ENCODE measurements at regions not wholly inside any gene's neighbourhood (a gene's known extent, or its start where the extent isn't known, plus 50 kb on each side); places are given as distances from the start of the nearest gene placed in this dataset.

GRCh38 chr1:199946305-199947155 is 81.0 kb upstream of the NR5A2 start:
- TF ChIP-seq CTCF (IDR thresholded peaks at IDR 0.05; ENCODE audit: low read depth, low read length) (no peak), EZH2phosphoT487 (IDR thresholded peaks at IDR 0.05; ENCODE audit: low read depth) (no peak)

Measured in OCI-LY3 (cell line).